ENCODE measurements at regions not wholly inside any gene's neighbourhood (a gene's known extent, or its start where the extent isn't known, plus 50 kb on each side); places are given as distances from the start of the nearest gene placed in this dataset.
"Not testable (repeated sequence)": the region's sequence is repeated elsewhere in the genome, so short reads cannot be mapped to it uniquely, and the experiment has no call there.

DNA sequence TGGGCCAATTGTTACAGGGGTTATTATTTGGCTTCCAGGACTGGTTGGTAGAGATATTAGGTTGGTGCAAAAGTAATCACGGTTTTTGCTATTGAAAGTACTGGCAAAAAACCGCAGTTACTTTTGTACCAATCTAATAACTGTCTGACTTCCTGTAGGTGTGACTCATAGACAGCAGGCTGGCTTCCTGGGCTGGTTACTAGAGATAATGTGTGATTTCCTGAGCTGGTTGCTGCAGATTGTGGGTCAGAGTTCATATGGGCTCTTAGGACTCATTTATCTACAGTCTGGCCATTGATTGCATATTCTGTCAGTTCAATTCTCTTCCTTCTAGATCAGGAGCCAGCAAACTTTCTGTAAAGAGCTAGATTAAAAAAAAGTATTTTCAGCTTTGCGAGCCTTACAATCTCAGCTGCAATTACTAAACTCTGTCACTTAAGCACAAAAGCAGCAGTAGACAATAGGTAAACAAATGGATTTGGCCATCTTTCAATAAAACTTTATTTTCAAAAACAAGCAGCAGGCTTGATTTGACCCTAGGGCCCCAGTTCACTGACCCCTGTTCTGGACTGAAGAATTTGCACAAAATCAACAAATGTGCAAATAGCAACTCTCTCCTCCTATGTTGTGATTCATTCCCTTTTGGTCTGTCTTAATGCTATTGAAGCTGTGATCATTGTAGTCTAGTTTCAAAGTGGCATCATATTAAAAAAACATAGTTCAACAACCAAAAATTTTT, 50.8 kb upstream of the BOD1L1 start:
- DNase-seq, result no peak

GRCh38 chr4:13681570-13681969, 54.0 kb upstream of the BOD1L1 start:
- DNase-seq, result no peak

DNA sequence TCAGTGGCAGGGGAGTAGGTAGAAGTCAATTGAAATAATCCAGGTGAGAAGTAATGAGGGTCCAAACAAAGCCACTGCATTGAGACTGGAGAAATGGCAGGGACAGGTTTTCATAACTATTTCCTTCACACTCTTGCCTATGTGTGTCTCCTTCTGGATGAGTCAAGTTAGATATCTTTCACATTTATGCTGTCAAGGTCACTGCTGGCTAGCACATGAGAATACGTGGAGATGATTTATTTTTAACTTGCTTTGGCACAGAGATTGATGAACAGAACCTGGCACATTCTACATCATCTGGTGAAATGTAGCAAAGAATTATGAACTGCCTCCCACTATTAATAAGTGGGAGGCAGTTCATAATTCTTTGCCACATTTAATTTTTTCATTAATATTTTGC, 66.7 kb upstream of the BOD1L1 start:
- no peak for DNase-seq

DNA sequence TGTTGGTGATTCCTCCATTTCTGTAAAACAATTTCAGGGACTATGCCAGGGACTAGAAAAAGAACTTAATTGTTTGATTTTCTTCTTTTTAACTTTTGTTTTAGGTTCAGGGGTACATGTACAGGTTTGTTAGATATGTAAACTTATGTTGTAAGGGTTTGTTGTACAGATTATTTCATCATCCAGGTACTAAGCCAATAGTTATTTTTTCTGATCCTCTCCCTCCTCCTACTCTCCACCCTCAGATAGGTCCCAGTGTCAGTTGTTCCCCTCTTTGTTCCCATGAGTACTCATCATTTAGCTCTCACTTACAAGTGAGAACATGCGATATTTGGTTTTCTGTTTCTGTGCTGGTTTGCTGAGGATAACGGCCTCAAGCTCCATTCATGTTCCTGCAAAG, 70.8 kb upstream of the BOD1L1 start:
- no peak for DNase-seq

- no peak for DNase-seq
Observed at GRCh38 chr4:13700021-13700857, 72.7 kb upstream of the BOD1L1 start.

DNA sequence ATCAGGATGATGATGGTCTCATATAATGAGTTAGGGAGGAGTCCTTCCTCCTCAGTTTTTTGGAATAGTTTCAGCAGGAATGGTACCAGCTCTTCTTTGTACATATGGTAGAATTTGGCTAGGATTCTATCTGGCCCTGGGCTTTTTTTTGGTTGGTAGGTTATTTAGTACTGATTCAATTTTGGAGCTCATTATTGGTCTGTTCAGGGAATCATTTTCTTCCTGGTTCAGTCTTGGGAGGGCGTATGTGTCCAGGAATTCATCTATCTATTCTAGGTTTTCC, 73.3 kb upstream of the BOD1L1 start:
- DNase-seq, result not testable (repeated sequence)

DNA sequence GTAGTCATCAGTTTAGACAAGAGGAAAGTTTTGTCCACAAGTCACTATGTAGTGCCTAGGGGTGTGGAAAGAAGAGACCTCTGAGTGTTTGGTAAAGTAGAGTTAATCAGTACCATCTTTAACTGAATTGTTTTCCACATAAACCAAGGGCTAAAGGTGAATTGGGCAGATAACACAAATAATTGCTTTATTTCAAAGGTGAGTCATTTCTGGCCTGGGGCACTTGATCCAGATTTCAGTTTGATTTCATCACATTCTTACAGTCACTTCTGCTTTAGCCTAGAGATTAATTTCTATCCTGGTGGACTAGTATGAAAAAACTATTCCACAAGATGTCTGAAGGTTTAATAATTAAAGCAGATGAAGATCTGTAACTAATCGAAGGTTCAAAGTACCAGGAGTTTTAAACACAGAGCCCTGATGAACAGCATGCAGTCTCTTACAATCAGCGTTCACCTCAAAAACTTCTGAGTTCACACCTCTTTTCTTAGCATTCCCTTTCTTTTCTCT, 74.5 kb upstream of the BOD1L1 start:
- peak in 2 of 4 experiments; percentile 43 to 49 for DNase-seq

DNA sequence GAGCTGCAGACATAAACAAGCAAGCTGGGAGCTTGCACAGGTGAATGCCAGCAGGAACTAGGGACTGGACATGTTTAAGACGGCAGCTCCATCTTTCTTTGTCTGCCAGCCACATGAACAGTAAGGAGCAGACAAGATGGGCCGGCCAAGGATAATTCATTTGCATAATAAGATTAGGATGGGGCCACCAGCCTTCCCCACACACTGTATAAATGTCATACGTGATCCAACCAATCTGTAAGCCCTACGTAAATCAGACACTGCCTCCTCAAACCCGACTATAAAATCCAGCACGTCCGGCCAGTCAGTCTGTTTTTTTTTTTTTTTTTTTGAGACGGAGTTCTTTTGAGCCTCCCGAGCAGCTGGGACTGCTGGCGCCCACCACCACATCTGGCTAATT, 75.6 kb upstream of the BOD1L1 start:
- DNase-seq, result no peak

- DNase-seq, result peak; percentile 37 to 67 (median 58)
Observed at GRCh38 chr4:13704035-13704434, 76.5 kb upstream of the BOD1L1 start.

DNA sequence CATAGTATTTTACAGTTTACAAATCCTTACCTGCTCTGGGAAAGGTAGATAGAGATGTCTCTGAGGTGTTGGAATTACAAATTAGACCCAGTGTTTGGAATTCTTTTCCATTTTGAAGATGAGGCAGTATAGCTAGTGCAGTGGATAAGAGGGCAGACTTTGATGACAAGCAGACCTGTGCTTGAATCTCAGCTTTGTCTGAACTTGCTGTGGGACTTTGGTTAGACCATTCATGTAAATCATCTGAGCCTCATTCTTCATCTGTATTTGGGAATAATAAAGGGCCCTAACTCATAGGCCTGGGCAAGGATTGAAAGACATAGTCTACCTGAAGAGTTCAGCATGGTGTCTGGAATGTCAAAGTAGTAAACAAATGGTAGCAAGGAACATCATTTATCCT, 77.2 kb upstream of the BOD1L1 start:
- no peak for DNase-seq

DNA sequence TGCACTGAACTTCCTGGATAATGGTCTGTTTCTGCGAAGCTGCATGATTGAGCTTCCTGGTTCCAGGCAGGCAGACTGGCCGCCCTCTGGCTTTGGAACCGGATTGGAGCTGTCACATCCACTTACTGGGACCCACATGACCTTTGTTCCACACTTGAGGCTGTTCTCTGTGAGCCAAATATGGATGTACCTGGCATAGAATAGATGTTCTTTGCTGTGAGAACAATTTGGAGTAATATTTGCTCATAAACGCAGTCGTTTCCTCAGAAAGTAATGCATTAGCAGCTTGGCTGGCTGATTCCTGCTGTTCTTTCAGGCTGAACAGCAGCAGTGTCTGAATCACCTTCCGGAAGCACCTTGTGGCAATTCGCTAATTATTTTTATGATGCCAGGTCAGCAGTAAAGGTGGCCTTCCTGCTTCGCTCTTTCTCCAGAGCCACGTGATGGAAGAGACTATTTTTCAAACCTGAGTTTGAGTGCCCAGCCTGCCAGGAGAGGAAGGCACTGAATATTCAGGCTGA, 78.1 kb upstream of the BOD1L1 start:
- peak in 2 of 4 experiments; percentile 9 for DNase-seq

DNA sequence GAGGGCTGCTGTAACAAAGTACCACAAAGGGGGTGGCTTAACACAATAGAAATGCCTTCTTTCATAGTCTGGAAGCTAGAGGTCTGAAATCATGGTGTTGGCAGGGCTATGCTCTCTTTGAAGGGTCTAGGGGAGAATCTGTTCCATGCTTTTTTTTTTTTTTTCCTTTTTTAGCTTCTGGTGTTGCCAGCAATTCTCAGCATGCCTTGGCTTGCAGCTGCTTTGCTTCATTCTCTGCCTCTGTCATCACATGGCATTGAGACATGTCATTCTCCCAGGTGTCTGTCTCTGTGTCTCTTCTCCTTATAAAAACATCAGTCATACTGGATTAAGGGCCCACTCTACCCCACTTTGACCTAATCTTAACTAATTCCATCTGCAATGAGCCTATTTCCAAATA, 78.6 kb upstream of the BOD1L1 start:
- no peak for DNase-seq

GRCh38 chr4:13706716-13707115, 79.2 kb upstream of the BOD1L1 start:
- no peak for DNase-seq

- DNase-seq, result peak in 3 of 4 experiments; percentile 32 to 53 (median 42)
Observed at GRCh38 chr4:13710246-13710885, 82.8 kb upstream of the BOD1L1 start.

DNA sequence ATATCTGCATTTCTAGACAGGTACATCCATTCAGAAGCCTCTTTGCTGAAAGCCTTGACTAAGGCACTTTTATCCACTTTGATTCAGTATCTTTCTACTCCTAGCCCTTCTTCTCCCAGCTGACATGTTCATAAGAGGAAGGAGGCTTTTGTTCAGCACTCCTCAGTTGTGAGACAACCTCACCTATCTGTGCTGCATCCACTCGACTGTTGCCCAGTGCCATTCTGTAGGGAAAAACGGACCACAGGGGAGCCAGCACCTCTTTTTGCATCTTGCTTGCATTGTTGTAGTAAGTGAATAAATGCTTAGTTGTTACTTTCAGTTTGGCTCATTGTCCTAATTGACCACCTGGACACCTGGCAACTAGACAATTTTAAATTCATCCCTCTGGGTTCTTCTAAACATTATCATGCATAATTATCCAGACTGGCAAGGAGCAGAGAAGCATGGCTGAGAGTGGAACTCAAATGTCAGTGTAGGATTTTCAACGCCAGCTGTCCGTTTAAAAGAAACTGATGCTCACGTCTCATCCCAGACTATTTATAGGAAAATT, 83.8 kb upstream of the BOD1L1 start:
- DNase-seq, result no peak

- no peak for DNase-seq
Observed at GRCh38 chr4:13721894-13722293, 94.4 kb upstream of the BOD1L1 start.

- DNase-seq, result no peak
Observed at GRCh38 chr4:13722649-13723048, 95.1 kb upstream of the BOD1L1 start.

DNA sequence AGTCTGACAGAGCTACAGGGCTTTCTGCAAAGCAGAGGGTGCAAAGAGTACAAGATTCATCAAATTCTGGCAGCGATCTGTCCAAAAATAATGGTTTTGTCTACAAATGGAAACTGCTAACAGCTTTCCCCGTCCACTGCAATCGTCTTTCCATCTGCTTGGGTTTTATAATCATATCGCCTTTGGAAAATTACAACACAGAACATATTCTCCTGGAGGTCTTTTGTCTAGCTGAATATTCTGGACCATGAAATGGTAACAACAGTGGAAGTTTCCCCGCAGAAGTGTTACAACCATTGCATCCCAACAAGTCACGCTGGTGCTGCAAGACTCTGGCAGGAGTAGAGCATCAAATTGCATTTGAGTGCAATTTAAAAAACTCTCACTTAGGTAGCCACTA, 101.2 kb upstream of the BOD1L1 start:
- DNase-seq, result no peak

GRCh38 chr4:13731019-13731418, 103.5 kb upstream of the BOD1L1 start:
- DNase-seq, result no peak

GRCh38 chr4:13733817-13734216, 106.3 kb upstream of the BOD1L1 start:
- no peak for DNase-seq

DNA sequence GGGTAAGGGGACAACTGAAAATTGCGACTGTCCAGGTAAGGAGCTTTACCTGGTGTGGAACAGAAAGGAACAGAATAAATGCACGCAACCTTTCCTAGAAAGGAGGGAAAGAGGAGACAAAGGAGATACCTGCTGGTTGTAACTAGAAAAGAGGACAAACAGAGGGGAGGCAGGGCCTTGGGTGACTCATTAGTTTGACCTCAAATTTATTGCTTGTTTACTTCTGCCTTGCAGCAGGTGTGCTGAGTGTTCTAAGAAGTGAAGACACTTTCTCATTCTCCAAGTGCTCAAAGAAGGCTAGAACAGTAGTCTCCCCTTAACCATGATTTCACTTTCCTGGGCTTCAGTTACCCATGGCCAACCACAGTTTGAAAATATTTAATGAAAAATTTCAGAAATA, 123.1 kb upstream of the BOD1L1 start:
- no peak for DNase-seq

GRCh38 chr4:13761581-13761980, 134.1 kb upstream of the BOD1L1 start:
- not testable (repeated sequence) for DNase-seq

DNA sequence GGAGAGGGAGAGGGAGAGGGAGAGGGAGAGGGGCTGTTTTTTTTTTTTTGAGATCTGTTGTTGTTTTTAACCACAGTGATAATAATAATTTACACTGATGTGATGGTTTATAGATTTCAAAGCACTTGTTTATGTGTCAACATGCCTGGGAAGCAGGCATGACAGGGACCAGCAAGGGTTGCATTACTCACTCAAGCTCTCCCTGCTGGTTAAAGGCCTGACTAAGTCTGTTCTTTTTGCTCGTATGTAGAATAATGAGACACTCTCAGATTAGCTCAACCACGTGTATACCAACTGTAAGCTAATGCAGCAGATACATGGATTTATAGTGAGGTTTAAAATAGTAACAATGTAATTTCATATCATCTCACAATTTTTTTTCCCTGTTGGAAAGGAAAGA, 134.6 kb upstream of the BOD1L1 start:
- DNase-seq, result no peak

All from suppressor macrophage (primary cell).